Keratinocyte (primary cell): ENCODE measurements at regions not wholly inside any gene's neighbourhood (a gene's known extent, or its start where the extent isn't known, plus 50 kb on each side); places are given as distances from the start of the nearest gene placed in this dataset.

Experiments used
- DNase-seq: peaks from one replicate; pipeline ENCODE4 v3.0.0-alpha.2; 2011; ENCODE audit warnings: low read depth, missing footprints, low spot score
- FAIRE-seq: peaks from 2 replicates; lab custom pipeline; 2011; peaks lifted over from hg19 to GRCh38; lab: Jason Lieb, UNC
- H2AFZ ChIP-seq: 2 replicates; pipeline ENCODE4 v1.6.0; 2012; ENCODE audit warnings: low read length, control low read depth, inconsistent platforms; ENCODE audit not compliant: control insufficient read depth
- H3K27ac ChIP-seq: 2 replicates; pipeline ENCODE4 v1.5.1; 2011; ENCODE audit warnings: low read length; ENCODE audit not compliant: control insufficient read depth, insufficient read depth
- H3K27me3 ChIP-seq: 3 replicates; pipeline ENCODE4 v1.6.0; 2011; ENCODE audit warnings: low read length; ENCODE audit not compliant: control insufficient read depth, insufficient read depth; ENCODE audit errors: extremely low read depth
- H3K36me3 ChIP-seq, 2 experiments: 2 replicates in 1 of 2; 3 replicates in 1 of 2; pipeline ENCODE4 v1.5.1; 2011; ENCODE audit warnings: low read length in 2 of 2, mild to moderate bottlenecking in 1 of 2; ENCODE audit not compliant: control insufficient read depth in 2 of 2, insufficient read depth in 2 of 2; ENCODE audit errors: extremely low read depth in 1 of 2
- H3K4me1 ChIP-seq: 3 replicates; pipeline ENCODE4 v1.5.1; 2011; ENCODE audit warnings: low read length; ENCODE audit not compliant: control insufficient read depth, insufficient read depth; ENCODE audit errors: extremely low read depth
- H3K4me2 ChIP-seq: 3 replicates; pipeline ENCODE4 v1.6.0; 2011; ENCODE audit warnings: low read depth, low read length; ENCODE audit not compliant: control insufficient read depth, insufficient read depth; ENCODE audit errors: extremely low read depth
- H3K4me3 ChIP-seq, 3 experiments: fragments of 200-600 bp in 1 of 3; sonication (generic) in 1 of 3; 2 replicates in 2 of 3; 3 replicates in 1 of 3; pipeline ENCODE4 v1.5.1; 2011 to 2016; ENCODE audit warnings: low read length in 3 of 3, mild to moderate bottlenecking in 3 of 3, control low read depth in 2 of 3, inconsistent platforms in 1 of 3, low read depth in 1 of 3, mixed read lengths in 1 of 3, mixed run types in 1 of 3, moderate library complexity in 1 of 3; ENCODE audit not compliant: control insufficient read depth in 2 of 3, insufficient read depth in 2 of 3; ENCODE audit errors: extremely low read depth in 1 of 3
- H3K79me2 ChIP-seq: 2 replicates; pipeline ENCODE4 v1.6.0; 2012; ENCODE audit warnings: low read length; ENCODE audit not compliant: control insufficient read depth, insufficient read depth
- H3K9ac ChIP-seq: 3 replicates; pipeline ENCODE4 v1.6.0; 2011; ENCODE audit warnings: low read length; ENCODE audit not compliant: control insufficient read depth, insufficient read depth; ENCODE audit errors: extremely low read depth
- H3K9me1 ChIP-seq: 3 replicates; pipeline ENCODE4 v1.6.0; 2011; ENCODE audit warnings: low read length; ENCODE audit not compliant: control insufficient read depth, insufficient read depth; ENCODE audit errors: extremely low read depth
- H3K9me3 ChIP-seq: 2 replicates; pipeline ENCODE4 v1.5.1; 2012; ENCODE audit warnings: low read depth, low read length; ENCODE audit not compliant: control insufficient read depth
- H4K20me1 ChIP-seq: 3 replicates; pipeline ENCODE4 v1.6.0; 2011; ENCODE audit warnings: low read length; ENCODE audit not compliant: control insufficient read depth, insufficient read depth; ENCODE audit errors: extremely low read depth
- EZH2 ChIP-seq: IDR thresholded peaks from one replicate; pipeline ENCODE4 v1.6.1; 2012; ENCODE audit warnings: inconsistent platforms, mild to moderate bottlenecking, low read length, moderate library complexity
- dilution Hi-C: fragments of 300-500 bp; cut with MboI; formaldehyde crosslinking; loops from one replicate; pipeline ENCODE4 v1.7.0; 2020; ENCODE audit warnings: low sequenced_read_pairs; ENCODE audit not compliant: extremely low pct_ligation_motif_present
- TF ChIP-seq, protein P1 (sequence below), 3 experiments: IDR thresholded peaks in 1 of 3; conservative IDR thresholded peaks in 1 of 3; optimal IDR thresholded peaks in 1 of 3; 2 replicates in 2 of 3; 3 replicates in 1 of 3; pipeline versions ENCODE3 to v1.5.1; 2011; ENCODE audit warnings: low read length in 3 of 3, mild to moderate bottlenecking in 3 of 3, moderate library complexity in 2 of 3, control low read depth in 1 of 3, inconsistent platforms in 1 of 3; ENCODE audit not compliant: insufficient read depth in 2 of 3; ENCODE audit errors: extremely low read depth in 1 of 3

GRCh38 chr13:50537029-50537428 is 306.5 kb downstream of the DLEU7 start:
- no peaks in the 10 kb centered on the region for H3K9me3 ChIP-seq
- H3K9ac ChIP-seq = no peak overlapping the region
- no peak overlapping the region for H3K4me3 ChIP-seq
- H4K20me1 ChIP-seq = no peaks in the 10 kb centered on the region
- H3K36me3 ChIP-seq = no peaks in the 10 kb centered on the region
- TF ChIP-seq, protein P1, sequence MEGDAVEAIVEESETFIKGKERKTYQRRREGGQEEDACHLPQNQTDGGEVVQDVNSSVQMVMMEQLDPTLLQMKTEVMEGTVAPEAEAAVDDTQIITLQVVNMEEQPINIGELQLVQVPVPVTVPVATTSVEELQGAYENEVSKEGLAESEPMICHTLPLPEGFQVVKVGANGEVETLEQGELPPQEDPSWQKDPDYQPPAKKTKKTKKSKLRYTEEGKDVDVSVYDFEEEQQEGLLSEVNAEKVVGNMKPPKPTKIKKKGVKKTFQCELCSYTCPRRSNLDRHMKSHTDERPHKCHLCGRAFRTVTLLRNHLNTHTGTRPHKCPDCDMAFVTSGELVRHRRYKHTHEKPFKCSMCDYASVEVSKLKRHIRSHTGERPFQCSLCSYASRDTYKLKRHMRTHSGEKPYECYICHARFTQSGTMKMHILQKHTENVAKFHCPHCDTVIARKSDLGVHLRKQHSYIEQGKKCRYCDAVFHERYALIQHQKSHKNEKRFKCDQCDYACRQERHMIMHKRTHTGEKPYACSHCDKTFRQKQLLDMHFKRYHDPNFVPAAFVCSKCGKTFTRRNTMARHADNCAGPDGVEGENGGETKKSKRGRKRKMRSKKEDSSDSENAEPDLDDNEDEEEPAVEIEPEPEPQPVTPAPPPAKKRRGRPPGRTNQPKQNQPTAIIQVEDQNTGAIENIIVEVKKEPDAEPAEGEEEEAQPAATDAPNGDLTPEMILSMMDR (optimal IDR thresholded peaks at IDR 0.05 in 1 of 3, IDR thresholded peaks at IDR 0.05 in 1 of 3, conservative IDR thresholded peaks at IDR 0.05 in 1 of 3; ENCODE audit: extremely low read depth in 1 of 3, insufficient read depth in 2 of 3, low read length in 3 of 3) = no peak
- no peak for TF ChIP-seq EZH2
- no peak overlapping the region for H3K27ac ChIP-seq
- no peaks in the 10 kb centered on the region for H3K27me3 ChIP-seq
- FAIRE-seq (peak; percentile 67), DNase-seq (peak; percentile 4)
- H3K4me1 ChIP-seq = peaks cover 9% of the 10 kb centered on the region
- peak overlapping the region; percentile 73 for H2AFZ ChIP-seq
- no peaks in the 10 kb centered on the region for H3K79me2 ChIP-seq
- no peaks in the 10 kb centered on the region for H3K9me1 ChIP-seq
- H3K4me2 ChIP-seq = no peak overlapping the region
- dilution Hi-C loops = no loop called here

DNA sequence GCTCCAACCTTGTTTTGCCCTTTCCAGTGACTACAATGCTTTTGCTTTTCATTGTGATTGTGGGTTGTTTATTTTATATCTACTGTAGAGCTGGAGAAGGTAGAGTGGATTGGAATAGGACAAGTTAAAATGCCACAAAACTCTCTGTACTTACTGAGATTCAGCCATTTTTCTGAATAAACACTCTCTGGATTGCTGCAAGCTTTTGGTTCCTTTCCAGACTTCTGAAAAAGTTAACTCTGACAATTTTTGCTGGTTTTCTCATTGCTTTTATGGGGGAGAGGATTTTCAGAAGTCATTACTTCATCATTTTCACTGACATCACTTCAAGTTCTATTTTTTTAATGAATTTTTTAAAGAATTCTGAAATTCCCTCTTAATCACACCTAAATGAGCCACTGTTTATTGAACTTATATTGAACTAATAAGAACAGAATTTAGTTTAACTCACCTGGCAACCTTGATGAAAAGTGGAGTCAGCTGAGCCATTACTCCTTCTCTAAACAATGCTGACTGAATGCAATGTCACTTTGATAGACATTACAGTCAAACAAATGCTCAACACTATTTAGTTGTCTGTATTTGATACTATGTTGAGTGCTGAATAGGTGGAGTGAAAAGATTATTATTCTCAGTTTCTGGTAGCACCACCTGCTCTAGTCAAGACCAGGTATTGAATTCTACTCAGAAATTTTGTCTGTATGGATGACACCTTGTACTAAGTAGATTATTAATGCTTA is 303.5 kb downstream of the DLEU7 start:
- Histone ChIP-seq H3K9me1 (no peaks in the 10 kb centered on the region), H3K9me3 (no peaks in the 10 kb centered on the region), H3K4me2 (no peak overlapping the region), H3K4me3 (no peak overlapping the region), H3K27me3 (no peaks in the 10 kb centered on the region), H2AFZ (no peak overlapping the region), H3K79me2 (no peaks in the 10 kb centered on the region), H3K4me1 (peaks cover 12% of the 10 kb centered on the region), H4K20me1 (no peaks in the 10 kb centered on the region), H3K9ac (no peak overlapping the region), H3K36me3 (no peaks in the 10 kb centered on the region), H3K27ac (no peak overlapping the region)
- dilution Hi-C loops = no loop called here
- TF ChIP-seq, protein P1 (optimal IDR thresholded peaks at IDR 0.05 in 1 of 3, IDR thresholded peaks at IDR 0.05 in 1 of 3, conservative IDR thresholded peaks at IDR 0.05 in 1 of 3; ENCODE audit: extremely low read depth in 1 of 3, insufficient read depth in 2 of 3, low read length in 3 of 3) = no peak
- no peak for TF ChIP-seq EZH2
- DNase-seq (no peak), FAIRE-seq (no peak)
